NCI-H1436 treated with DMSO at 0.1 percent for 48 hours (cell line): ENCODE measurements at regions not wholly inside any gene's neighbourhood (a gene's known extent, or its start where the extent isn't known, plus 50 kb on each side); places are given as distances from the start of the nearest gene placed in this dataset.
A peak's percentile ranks its signal among the peaks of the same experiment; 100 is the strongest.

ENCODE experiments used
- DNase-seq: peaks from one replicate; lab custom pipeline; 2025; lab: John Stamatoyannopoulos, UW

DNA sequence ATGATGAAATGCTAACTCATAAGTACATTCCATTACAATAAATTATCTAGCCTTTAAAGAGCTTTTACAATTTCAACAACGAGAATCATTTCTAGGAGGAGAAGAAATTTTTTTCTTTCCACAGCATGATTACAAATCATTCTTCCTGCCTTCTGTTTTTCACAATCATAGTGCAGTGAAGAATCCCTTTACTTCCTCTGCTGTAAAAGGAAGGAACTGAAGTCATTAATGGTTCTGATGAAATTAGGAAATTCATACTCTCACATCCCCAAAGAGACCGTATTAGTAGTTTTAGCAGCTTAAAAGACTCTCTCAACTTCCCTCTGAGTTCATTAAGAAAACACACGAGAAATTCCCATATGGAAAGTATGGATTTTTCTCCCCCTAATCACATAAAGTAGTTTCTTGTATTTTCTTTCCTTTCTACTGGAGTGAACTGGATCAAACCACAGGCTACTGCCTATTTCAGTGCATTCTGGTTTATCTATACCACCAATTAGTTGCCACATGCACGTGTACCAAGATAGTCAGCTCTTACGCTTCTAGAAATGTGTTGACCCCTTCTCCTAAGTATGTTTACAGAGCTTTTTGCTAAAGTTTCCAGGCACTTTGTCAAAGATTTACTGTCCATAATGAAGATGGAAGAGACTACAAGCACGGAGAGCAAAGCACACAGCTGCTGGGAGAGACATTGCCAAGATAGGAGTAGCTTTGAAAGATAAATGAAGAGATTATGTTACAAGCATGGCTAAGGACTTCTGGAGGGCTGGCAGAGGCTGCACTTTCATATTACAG lies 58.9 kb upstream of the KITLG start:
- DNase-seq, result peak; percentile 10

DNA sequence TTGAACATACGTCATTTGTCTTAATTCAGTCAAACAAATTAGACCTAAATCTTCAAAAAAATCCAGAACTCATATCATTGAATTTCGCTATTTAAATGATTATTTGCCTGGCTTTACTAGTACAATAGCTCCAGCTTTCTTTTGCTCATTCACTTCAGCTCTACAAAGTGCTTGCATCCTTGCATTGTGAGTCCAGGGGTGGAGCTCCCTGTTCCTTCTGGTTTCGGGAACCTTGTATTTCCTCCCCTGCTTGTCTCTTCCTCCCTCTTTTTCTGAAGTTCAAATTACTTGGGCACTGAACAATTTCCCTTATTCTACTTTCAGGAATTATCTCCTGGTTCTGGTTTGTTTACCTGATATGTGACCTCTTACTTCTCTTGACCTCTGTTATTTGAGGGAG lies 58.1 kb upstream of the KITLG start:
- no peak for DNase-seq

DNA sequence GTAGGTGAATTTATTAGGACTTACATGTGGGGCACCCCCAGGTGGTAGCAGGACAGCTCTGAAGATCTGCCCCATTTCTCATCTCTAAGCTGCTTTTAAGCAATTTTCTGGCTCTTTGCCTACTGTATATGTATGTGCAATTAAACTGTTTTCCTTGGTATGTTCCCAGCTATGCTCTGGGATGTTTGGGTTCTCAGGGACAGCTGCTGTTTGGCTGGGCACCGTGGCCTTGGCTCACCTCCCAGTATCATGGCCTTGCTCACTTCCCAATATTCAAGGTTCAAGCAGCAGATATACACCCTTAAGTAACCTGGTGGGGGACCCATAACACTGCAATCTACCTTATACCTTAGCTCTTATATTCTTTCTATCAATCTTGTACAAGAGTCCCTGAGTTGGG lies 53.7 kb upstream of the KITLG start:
- DNase-seq, result no peak

GRCh38 chr12:88633312-88633711 lies 53.0 kb upstream of the KITLG start:
- DNase-seq, result no peak

- no peak for DNase-seq
These were observed 50.3 kb upstream of the KITLG start for GRCh38 chr12:88630561-88630960.
